HG03045 (cell line): ENCODE measurements at regions not wholly inside any gene's neighbourhood (a gene's known extent, or its start where the extent isn't known, plus 50 kb on each side); places are given as distances from the start of the nearest gene placed in this dataset.

Source experiments
- ATAC-seq: cut with Tn5 transposase; IDR thresholded peaks from one replicate; pipeline ENCODE4 v1.9.1; 2021; ENCODE audit warnings: mild to moderate bottlenecking, moderate library complexity; ENCODE audit not compliant: unreplicated experiment

GRCh38 chr4:59068722-59069418 lies 1958.7 kb upstream of the IGFBP7 start:
- no peak for ATAC-seq

DNA sequence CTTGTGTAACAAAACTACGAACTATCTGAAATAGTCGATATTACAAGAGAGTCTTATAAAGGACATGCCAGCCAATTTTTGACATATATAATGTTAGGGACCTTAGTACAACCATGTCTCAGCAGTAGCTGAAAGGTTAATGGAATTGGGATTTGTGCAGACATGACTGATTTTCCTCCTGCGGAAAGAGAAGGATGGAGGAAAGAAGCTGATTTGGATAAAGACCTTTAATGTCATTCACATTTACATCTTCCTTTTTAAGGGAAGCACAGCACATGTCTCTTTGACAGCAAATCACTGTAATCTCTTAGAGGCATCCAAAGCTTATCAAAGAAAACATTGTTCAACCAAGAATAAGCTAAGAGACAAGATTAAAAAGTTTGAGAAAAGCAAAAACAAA lies 1976.2 kb upstream of the IGFBP7 start:
- ATAC-seq: no peak

GRCh38 chr4:59091146-59092142 lies 1981.3 kb upstream of the IGFBP7 start:
- ATAC-seq: no peak

DNA sequence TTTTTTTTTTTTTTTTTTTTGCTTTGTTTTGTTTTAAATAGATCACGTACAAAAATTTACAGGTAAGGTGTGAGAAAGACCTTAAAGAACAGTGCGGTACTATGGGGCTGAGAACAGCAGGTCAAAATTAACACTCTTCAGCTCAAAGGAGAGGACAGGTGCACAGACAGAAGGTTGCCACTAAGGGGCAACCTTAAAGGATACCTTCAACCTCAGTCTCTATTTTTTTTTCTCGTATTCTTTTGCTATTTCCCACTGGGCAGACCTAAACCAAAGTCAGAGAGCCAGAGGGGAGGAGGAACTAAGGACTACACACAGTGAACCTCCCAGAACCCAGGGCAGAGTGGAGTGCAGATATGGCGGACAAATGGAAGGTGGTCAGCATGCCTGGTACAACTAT lies 1984.3 kb upstream of the IGFBP7 start:
- ATAC-seq: no peak

- ATAC-seq: no peak
Measured at GRCh38 chr4:59102311-59102710, 1992.1 kb upstream of the IGFBP7 start.

GRCh38 chr4:59120287-59120814 lies 2010.2 kb upstream of the IGFBP7 start:
- no peak for ATAC-seq

DNA sequence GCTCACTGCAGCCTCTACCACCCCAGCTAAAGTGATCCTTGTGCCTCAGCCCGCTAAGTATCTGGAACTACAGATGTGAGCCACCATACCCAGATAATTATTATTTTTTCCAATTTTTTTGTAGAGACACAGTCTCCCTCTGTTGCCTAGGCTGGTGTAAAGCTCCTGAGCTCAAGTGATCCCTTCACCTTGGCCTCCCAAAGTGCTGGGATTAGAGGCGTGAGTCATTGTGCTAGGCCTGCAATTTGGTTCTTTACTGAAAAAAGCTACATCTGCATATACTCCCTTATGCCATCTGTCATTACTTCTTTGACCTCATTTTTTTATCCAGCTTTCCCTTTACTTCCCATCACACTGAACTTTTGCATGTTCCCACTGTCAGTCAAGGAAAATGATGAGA lies 2012.4 kb upstream of the IGFBP7 start:
- ATAC-seq: no peak

DNA sequence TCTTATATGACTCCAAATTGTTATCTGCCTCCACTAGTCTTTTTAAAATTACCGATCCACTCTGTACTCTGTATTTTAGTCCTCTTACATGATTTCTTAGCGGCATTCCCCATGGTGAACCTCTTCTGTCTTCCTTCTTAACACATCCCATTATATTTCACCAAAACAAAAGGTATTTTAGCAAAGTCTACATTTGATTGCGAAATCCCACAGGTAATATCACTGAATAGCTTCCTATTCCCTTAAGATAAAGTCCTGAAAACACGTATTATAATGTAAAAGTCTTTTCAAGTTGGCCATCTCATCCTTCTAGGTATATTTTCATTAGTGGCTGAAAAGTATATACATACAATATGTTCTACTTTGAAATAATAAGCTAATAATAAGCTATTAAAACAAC lies 2016.0 kb upstream of the IGFBP7 start:
- ATAC-seq: no peak

GRCh38 chr4:59127006-59127405 lies 2016.8 kb upstream of the IGFBP7 start:
- ATAC-seq: no peak

DNA sequence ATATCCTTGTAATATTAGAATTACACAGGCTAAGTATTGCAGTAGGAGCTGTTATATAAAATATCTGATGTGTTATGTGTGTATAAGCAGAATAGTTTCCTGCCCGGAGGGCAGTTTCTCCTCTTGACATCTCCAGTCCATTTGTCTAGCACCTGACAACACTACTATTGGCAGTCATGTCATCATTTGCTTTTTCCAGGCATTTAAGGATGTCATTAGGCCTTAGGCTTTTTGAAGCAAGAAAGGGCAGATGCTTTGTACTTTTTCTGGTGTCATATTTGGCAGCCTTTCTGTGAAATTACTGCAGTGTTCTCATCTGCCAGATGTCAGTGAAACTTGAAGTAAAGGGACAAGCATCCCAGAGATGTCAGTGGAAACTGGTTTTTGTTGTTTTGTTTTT lies 2017.6 kb upstream of the IGFBP7 start:
- no peak for ATAC-seq

- no peak for ATAC-seq
Measured at GRCh38 chr4:59135248-59135985, 2025.2 kb upstream of the IGFBP7 start.

GRCh38 chr4:59161249-59161648 lies 2038.9 kb upstream of the ADGRL3 start:
- no peak for ATAC-seq

DNA sequence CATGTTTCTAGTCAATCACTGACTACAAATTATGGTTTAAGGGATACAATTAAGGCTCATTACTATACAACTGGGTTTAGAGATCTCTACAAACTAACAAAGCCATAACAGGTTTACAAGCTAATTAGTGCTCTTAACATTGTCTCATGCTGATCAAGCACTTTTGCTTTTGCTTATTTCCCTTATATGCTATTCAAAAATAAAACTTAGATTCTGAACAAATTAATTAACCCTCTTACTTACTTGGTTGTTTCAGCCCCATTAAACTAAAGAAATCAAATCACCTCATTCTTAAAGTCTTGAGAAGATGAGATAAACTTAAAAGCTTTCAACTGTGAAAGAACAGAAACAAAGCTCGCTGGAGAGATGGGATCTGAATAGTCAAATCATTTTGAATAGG lies 2024.5 kb upstream of the ADGRL3 start:
- ATAC-seq: no peak

GRCh38 chr4:59179372-59179771 lies 2020.8 kb upstream of the ADGRL3 start:
- ATAC-seq: no peak

GRCh38 chr4:59180161-59180560 lies 2020.0 kb upstream of the ADGRL3 start:
- no peak for ATAC-seq

- no peak for ATAC-seq
Measured at GRCh38 chr4:59180969-59181368, 2019.2 kb upstream of the ADGRL3 start.

GRCh38 chr4:59195839-59196238 lies 2004.3 kb upstream of the ADGRL3 start:
- no peak for ATAC-seq

DNA sequence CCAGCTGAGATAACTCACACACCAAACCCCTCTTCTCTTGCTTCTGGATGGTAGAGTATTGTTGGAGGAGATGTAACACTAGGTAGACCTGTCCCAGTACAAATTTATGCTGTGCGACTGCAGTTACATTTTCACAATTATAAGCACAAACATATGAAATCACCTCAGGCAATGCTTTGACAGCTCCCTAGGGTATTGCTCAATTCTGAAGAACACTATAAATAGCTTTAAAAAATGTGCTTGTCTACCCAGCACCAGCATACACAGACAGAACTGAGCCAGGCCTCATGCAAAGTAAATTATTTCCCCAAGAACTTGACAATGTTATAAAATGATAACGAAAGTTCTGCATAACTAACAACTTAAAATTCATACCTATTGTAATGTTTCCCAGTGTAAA lies 1999.1 kb upstream of the ADGRL3 start:
- ATAC-seq: no peak

- ATAC-seq: no peak
Measured at GRCh38 chr4:59217910-59218631, 1982.1 kb upstream of the ADGRL3 start.

DNA sequence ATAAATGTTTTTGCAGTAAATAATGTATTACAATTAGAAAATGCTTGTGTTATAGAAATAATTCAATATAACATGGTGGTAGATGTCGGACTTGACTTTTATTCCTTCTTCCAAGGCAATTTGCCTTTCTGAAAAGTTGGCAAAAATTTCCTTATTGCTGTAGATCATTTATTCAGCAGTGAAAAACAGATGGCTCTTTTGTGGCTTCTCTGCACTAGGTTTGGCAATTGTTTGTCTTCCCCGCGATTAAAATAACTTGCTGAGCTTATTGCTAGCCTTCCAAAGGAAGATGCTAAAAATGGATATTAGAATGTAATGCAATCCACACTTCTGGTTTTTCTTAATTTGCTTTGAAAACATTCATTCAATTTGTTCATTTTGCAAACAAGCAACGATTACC lies 1977.9 kb upstream of the ADGRL3 start:
- ATAC-seq: no peak
